ENCODE measurements at regions not wholly inside any gene's neighbourhood (a gene's known extent, or its start where the extent isn't known, plus 50 kb on each side); places are given as distances from the start of the nearest gene placed in this dataset.

GRCh38 chr3:27800261-27800660 is 78.1 kb upstream of the EOMES start:
- TF ChIP-seq CTCF (IDR thresholded peaks at IDR 0.05) (no peak), POLR2AphosphoS5 (IDR thresholded peaks at IDR 0.05; ENCODE audit: low read depth, low read length) (no peak)
- TF ChIP-seq, protein P1, sequence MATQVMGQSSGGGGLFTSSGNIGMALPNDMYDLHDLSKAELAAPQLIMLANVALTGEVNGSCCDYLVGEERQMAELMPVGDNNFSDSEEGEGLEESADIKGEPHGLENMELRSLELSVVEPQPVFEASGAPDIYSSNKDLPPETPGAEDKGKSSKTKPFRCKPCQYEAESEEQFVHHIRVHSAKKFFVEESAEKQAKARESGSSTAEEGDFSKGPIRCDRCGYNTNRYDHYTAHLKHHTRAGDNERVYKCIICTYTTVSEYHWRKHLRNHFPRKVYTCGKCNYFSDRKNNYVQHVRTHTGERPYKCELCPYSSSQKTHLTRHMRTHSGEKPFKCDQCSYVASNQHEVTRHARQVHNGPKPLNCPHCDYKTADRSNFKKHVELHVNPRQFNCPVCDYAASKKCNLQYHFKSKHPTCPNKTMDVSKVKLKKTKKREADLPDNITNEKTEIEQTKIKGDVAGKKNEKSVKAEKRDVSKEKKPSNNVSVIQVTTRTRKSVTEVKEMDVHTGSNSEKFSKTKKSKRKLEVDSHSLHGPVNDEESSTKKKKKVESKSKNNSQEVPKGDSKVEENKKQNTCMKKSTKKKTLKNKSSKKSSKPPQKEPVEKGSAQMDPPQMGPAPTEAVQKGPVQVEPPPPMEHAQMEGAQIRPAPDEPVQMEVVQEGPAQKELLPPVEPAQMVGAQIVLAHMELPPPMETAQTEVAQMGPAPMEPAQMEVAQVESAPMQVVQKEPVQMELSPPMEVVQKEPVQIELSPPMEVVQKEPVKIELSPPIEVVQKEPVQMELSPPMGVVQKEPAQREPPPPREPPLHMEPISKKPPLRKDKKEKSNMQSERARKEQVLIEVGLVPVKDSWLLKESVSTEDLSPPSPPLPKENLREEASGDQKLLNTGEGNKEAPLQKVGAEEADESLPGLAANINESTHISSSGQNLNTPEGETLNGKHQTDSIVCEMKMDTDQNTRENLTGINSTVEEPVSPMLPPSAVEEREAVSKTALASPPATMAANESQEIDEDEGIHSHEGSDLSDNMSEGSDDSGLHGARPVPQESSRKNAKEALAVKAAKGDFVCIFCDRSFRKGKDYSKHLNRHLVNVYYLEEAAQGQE (IDR thresholded peaks at IDR 0.05; ENCODE audit: insufficient read depth in 1 of 2, low read depth in 2 of 2, low read length in 1 of 2) = no peak
